HG02885 (cell line): ENCODE measurements at regions not wholly inside any gene's neighbourhood (a gene's known extent, or its start where the extent isn't known, plus 50 kb on each side); places are given as distances from the start of the nearest gene placed in this dataset.
"Not testable (repeated sequence)": the region's sequence is repeated elsewhere in the genome, so short reads cannot be mapped to it uniquely, and the experiment has no call there.

ENCODE experiments used
- ATAC-seq: cut with Tn5 transposase; IDR thresholded peaks from one replicate; pipeline ENCODE4 v1.9.1; 2021; ENCODE audit warnings: mild to moderate bottlenecking; ENCODE audit not compliant: unreplicated experiment, poor library complexity

DNA sequence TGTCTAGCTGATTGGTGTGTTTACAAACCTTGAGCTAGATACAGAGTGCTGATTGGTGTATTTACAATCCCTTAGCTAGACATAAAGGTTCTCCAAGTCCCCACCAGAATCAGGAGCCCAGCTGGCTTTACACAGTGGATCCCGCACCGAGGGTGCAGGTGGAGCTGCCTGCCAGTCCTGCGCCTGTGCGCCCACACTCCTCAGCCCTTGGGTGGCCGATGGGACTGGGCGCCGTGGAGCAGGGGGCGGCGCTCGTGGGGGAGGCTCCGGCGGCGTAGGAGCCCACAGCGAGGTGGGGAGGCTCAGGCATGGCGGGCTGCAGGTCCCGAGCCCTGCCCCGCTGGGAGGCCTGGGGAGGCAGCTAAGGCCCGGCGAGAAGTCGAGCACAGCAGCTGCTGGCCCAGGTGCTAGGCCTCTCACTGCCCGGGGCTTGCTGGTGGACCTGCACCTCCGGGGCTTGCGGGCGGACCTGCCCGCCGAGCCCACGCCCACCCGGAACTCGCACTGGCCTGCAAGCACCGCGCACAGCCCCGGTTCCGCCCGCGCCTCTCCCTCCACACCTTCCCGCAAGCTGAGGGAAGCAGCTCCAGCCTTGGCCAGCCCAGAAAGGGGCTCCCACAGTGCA lies 51.0 kb upstream of the CDYL start:
- not testable (repeated sequence) for ATAC-seq

DNA sequence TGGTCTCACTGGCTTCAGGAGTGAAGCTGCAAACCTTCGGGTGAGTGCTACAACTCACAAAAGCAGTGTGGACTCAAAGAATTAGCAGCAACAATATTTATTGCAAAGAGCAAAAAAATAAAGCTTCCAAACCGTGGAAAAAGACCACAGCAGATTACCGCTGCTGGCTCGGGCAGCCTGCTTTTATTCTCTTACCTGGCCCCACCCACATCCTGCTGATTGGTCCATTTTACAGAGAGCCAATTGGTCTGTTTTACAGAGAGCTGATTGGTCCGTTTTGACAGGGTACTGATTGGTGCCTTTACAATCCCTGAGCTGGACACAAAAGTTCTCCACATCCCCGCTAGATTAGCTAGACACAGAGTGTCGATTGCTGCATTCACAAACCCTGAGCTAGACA lies 51.5 kb upstream of the CDYL start:
- not testable (repeated sequence) for ATAC-seq

DNA sequence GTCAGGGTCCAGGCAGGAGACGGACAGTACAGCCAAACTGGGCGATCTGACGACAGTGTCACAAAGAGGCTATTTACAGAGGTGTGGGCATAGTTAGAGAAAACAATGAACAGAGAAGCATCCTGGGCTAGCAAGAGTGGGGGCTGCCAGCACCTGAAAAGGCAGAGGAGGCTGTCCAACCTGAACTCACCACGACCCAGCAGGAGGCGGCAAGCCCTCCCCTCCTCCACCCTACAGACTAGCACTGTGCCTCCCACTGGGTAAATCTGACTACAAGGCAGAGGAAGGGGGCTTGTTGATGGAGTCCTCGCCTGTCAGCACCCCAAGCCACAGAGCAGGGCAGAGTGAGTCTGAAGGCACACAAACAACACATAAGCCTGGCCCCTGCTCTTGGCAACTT lies 52.8 kb upstream of the CDYL start:
- ATAC-seq = no peak

DNA sequence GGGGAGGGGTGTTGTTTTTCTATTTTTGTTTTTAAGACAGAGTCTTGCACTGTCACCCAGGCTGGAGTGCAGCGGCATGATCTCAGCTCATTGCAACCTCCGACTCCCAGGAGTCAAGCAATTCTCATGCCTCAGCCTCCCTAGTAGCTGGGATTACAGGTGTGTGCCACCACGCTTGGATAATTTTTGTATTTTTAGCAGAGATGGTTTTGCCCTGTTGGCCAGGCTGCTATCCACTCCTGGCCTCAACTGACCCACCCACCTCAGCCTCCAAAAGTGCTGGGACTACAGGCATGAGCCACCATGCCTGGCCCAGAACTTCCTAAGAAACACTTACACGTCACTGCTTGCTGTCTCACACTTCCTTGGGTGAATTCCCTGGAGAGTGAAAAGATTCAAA lies 54.8 kb upstream of the CDYL start:
- ATAC-seq = not testable (repeated sequence)

DNA sequence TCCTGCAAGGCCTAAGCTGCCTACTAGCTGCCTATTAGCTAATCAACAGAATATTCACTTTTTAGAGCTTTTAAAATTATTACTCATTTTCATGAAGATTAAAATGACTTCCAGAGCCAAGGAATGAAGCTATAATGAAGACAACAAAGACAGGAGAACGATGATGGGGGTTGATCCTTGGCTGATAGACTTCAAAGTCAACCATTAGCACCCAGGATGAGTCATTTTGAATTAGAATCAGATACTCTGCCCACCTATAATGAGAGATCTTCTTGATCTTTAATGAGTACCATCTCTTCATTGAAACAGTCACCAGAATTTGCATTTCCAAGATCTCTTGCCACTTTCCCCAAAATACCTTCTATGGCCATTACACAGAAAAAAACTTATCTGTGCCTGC lies 56.7 kb upstream of the CDYL start:
- no peak for ATAC-seq

DNA sequence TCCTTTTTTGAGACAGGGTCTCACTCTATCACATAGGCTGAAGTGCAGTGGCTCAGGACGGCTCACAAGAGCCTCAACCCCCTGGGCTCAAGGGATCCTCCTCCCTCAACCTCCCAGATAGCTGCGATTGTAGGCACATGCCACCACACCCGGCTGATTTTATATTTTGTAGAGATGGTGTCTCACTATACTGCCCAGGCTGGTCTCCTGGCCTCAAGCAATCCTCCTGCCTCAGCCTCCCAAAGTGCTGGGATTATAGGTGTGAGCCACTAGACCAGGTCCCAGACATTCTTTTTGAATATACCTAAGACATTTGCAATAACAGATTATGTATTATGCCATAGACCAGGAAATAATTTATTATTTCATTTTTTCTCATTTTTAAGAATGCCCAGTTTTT lies 58.3 kb upstream of the CDYL start:
- ATAC-seq = no peak

DNA sequence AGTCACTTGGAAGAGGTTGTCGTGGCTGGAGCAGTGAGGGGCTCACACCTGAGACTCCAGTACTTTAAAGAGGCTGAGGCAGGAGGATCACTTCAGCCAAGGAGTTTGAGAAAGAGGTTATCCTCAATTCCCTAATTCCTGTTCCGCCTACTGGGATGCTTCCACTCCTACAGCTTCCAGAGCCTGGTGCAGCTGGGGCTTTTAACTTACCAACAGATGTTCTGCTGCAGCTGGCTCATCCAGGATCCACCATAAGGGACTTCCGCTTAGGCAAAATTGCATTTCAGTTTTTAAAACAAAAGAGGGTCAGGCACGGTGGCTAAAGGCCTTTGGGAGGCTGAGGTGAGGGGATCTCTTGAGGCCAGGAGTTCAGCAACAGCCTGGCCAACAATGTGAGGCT lies 59.1 kb upstream of the CDYL start:
- ATAC-seq = no peak

DNA sequence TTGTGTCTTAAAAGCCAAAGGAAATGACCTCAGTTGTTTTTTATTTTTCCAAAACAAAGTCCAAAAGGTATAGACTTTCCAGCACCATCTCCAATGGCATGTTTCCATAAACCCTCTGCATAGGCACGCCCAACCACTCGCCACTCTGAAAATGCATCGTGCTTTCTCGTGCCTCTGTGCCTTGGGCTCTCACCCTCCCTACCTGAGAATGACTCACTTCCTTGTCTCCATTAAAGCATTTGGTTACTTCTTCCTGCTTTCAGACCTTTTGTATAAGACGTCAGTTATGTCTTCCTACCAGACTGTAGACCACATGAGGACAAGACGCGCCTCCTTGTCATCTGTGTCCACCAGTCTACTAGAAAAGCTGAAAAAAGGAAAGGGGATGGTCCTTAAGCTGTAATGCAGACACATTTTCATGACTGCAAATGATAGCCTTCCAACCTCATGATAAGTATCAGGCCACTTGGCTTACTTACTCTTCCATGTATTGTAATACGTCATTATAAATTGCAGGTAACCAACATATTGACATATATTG lies 61.2 kb upstream of the CDYL start:
- ATAC-seq = no peak

DNA sequence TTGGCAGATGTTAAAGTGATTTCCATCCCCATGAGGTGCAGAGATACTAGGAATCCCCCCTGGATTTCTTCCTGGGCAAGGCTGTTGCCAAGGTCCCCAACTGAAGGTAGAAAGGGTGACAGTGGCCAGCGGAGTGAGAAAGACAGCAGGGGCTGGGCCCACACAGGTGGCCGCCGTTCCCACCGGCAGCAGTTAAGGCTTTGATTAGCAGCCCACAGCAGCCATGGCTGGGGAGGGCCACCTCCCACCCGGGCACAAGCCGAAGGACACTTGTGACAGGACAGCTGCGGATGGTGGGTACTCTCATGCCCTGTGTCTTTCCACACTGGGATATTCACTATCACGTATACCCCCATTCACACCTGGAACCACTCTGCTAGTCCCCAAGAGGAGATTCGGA lies 63.9 kb upstream of the CDYL start:
- ATAC-seq = no peak

DNA sequence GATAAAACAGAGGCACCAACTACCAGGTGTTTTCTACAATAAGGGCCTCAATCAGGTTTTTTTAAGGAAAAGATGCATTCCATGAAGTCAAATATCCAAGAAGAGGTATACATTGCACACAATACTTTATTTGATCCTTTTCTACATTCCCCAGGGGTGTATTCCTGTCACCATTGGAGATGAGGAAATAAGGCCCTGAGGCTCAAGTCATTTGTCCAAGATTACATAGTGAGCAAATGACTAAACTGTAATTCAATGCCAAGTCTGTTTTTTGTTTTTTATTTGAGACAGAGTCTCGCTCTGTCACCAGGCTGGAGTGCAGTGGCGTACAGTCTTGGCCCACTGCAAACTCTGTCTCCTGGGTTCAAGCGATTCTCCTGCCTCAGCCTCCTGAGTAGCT lies 69.2 kb upstream of the CDYL start:
- ATAC-seq = no peak

DNA sequence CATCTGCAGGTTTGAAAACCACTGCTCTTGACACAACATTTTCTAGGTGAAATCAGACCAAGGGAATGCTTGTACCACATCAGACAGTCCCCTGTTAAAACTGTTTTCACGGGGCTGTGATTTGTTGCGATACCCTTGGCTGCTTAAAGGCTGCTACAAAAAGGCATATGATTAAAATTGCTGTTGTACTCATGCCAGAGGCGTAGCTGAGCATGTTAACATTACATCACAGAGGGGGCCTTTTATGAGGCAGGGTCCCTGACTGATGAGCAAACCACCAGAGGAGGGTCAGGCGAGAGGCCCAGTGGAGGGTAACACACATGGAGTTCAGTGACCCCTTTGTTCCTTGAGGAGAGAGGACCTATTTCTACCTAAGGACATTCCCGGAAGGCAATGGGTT lies 70.4 kb upstream of the CDYL start:
- ATAC-seq = no peak

DNA sequence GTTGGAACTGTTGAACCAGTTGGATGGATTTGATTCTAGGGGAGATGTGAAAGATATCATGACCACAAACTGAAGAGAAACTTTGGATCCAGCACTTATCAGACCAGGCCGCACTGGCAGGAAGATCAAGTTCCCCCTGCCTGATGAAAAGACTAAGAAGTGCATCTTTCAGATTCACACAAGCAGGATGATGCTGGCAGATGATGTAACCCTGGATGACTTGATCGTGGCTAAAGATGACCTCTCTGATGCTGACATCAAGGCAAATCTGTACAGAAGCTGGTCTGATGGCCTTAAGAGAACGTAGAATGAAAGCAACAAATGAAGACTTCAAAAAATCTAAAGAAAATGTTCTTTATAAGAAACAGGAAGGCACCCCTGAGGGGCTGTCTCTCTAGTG lies 72.8 kb upstream of the CDYL start:
- ATAC-seq = no peak

DNA sequence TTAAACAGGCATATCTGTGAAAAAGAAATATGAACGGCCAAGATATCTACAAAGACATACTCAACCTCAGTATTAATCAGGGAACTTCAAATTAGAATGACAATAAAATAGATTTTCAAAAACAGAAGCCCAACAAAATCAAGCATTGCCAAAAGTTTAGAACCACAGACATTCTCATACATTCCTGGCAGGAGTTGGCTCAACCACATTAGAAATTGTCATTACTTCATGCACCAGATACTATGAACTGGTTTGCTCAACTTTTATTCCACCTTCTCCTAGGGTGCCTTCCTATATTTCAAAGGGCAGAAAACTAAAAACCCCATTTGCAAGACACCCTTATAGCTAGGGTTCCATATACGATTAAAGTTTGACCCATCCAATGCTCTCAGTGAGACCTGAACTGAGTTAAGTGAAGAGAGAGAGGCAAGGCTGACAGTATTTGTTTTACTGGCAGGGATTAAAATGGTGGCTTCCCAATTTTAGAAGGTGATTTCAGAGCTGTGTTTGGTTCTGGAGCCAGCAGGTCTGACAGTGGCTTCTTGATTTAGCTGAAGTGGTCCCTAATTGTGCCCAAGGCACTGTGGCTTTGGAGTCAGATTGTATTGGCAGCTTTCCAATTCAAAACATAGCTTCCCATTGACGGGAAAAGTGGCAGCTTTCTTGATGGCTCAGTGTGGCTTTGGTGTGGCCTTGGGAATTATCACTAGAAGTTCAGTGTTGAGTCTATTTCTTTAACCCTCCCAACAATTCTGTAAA lies 77.1 kb upstream of the CDYL start:
- no peak for ATAC-seq

DNA sequence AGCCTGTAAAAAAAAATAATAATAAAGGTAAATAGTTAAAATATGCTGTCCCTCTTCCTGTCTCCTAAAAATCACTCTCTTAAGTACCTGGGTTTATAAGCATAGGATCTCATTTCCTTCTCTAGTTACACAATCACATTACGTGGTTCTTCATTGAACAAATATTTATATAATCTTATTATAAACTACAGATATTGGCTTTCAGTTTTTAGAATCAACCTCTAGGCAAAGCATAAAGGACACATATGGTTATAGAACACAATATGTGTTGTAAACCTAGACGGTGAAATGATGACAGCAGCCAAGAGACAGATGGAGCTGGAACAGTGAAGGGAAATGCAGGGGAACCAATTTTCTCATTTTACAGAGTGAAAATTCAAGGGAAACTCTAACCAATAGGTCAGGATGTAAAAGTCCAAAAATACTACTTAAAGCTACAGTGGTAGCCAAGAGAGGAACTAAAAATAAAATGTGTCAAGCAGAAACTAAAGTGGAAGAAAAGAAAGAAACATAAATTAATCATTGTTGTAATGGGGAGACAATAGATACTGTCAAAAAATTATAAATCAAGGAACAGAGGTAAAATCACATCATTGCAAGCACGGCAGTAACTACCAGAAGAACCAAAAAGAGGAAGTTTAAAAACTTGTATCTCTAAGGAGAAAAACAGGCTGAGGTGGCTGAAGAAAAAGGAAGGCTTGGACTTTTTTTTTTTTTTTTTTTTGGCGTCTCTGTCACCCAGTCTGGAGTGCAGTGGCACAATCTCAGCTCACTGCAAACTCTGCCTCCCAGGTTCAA lies 82.8 kb upstream of the CDYL start:
- ATAC-seq = no peak

DNA sequence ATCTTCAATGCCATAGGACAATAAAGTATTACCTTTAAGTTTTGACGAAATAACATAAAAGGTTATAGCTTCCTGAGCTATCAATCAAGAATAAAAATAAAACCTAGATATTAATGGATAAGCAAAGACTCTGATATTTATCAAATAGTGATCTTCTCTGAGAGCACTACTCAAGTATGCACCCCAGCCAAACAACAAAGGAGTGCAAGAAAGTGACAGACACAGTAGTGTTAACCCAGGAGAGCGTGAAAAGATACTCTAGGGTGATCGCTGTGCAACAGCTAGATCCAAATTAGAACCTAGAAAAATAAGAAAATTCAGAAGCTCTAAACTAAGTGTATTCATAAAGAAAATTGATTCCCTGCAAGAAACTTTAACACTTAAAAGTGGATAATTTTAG lies 83.5 kb upstream of the CDYL start:
- no peak for ATAC-seq

DNA sequence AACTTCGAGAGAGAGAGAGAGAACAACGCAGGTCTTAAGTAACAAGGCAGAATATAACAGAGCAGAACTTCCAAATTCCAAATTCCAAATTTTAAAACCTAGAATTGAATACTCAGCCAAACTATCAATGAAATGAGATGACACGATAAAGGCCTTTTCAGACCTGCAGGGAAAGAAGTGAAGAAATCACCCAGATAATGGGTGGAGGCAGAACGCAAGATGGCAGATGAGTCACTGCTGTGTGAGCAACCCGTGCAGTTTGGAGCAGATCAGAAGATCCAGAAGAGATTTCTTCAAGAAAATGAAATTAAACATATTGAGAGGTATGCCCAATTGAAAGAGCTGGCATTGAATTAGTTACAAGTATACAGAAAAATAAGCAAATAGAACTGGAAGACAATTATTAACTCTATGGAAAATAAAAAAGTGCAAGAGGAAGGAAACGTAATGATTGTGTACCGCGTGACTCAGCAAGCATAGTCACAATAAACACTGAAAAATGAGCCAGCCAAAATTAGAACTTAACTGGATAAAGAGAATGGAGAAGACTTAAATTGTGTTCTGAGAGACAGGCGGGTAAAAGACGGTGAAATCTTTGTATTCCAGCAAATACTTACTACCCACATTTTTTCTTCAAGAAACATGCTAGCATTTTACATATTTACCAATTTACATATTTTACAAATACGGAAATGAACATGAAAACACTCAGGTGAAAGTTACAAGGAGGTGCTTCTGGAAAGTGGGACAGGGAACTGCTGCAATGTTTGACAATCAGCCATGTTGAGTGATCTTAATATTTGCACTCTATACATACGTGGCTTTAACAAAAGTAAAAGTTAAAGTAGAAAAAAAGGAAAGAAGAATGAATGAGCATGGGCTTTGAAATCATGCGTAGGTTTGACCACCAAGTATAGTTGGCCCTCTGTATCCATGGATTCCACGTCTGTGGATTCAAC lies 87.9 kb upstream of the CDYL start:
- no peak for ATAC-seq

DNA sequence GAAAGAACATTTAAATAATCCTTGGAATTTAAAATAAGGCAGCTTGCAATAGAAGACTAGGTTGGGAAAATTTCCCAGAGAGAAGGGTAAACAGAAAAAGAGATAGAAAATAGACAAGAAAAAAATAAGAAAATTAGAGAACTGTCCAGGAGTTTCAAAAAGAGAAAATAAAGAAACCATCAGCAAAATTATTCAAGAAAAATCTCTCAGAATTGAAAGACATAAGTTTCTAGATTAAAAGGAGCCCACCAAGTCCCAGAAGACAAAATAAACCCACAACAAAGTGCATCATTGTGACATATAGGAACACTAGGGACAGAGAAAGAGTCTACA lies 88.6 kb upstream of the CDYL start:
- ATAC-seq = no peak

DNA sequence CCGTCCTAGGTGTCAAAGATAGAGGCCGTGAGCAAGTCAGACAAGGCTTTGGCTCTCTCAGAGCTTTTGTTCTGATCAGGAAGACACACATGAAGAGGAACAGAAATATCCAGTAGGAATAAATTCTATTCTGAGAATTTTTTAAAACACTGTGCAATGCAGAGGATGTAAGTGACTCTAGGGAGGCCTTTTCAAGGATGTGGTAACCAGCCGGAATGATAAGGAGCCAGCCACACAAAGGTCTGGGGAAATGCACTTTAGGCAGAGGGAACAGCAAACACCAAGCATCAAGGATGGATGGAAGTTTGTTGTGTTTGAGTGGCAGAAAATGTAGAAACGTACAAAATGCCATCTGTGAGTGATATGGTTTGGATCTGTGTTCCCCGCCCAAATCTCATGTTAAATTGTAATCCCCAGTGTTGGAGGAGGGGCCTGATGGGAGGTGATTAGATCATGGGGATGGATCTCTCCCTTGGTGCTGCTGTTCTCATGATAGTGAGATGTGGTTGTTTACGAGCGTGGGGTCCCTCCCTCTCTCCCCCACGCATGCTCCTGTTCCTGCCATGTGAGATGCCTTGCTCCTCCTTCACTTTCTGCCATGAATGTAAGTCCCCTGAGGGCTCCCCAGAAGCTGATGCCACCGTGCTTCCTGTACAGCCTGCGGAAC lies 93.6 kb upstream of the CDYL start:
- ATAC-seq = no peak

DNA sequence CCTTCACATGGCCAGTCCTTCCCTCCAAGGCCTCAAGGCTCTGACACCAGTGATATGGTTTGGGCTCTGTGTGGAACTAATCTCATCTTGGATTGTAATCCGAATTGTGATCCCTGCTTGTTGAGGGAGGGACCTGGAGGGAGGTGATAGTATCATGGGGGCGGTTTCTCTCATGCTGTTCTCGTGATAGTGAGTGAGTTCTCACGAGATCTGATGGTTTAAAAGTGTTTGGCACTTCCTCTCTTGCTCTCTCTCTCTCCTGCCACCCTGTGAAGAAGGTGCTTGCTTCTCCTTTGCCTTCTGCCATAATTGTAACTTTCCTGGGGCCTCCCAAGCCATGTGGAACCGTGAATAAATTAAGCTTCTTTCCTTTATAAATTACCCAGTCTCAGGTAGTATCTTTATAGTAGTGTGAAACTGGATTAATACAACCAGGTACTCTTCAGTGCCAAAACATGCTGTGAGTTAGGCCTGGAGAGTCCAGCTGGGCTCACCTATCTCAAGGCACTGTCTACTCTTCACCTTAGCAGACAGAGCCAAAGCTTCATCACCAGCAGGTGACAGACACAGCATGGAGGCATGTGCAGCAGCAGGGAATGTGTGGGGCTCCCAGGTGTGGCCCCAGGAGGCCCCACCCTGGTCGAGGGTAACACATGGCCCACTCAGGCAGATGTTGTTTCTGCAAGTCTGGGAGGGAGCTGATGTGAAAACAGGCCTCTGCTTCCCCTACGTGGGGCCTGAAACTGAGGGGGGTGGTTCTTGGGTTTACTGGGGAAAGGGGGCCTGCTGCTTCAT lies 97.5 kb upstream of the CDYL start:
- ATAC-seq = no peak
